ENCODE measurements at regions not wholly inside any gene's neighbourhood (a gene's known extent, or its start where the extent isn't known, plus 50 kb on each side); places are given as distances from the start of the nearest gene placed in this dataset.

- TF ChIP-seq GATA3 (IDR thresholded peaks at IDR 0.05; ENCODE audit: low read depth, low read length) (no peak), GATA2 (IDR thresholded peaks at IDR 0.05; ENCODE audit: low read depth, low read length) (no peak)
Measured at GRCh38 chr4:175033162-175033561, 115.0 kb downstream of the ADAM29 start.

GRCh38 chr4:175034007-175034406 lies 115.8 kb downstream of the ADAM29 start:
- no peak for TF ChIP-seq GATA2 (IDR thresholded peaks at IDR 0.05; ENCODE audit: low read depth, low read length)
- TF ChIP-seq GATA3 (IDR thresholded peaks at IDR 0.05; ENCODE audit: low read depth, low read length) = no peak

- TF ChIP-seq GATA3 (IDR thresholded peaks at IDR 0.05; ENCODE audit: low read depth, low read length) (no peak), GATA2 (IDR thresholded peaks at IDR 0.05; ENCODE audit: low read depth, low read length) (no peak)
Measured at GRCh38 chr4:175034986-175035705, 117.0 kb downstream of the ADAM29 start.

GRCh38 chr4:175035905-175036304 lies 117.7 kb downstream of the ADAM29 start:
- TF ChIP-seq GATA3 (IDR thresholded peaks at IDR 0.05; ENCODE audit: low read depth, low read length) (no peak), GATA2 (IDR thresholded peaks at IDR 0.05; ENCODE audit: low read depth, low read length) (no peak)

GRCh38 chr4:175048111-175048784 lies 130.1 kb downstream of the ADAM29 start:
- TF ChIP-seq GATA2 (IDR thresholded peaks at IDR 0.05; ENCODE audit: low read depth, low read length) = no peak
- no peak for TF ChIP-seq GATA3 (IDR thresholded peaks at IDR 0.05; ENCODE audit: low read depth, low read length)

- TF ChIP-seq GATA2 (IDR thresholded peaks at IDR 0.05; ENCODE audit: low read depth, low read length) (no peak), GATA3 (IDR thresholded peaks at IDR 0.05; ENCODE audit: low read depth, low read length) (no peak)
Measured at GRCh38 chr4:175048906-175049305, 130.7 kb downstream of the ADAM29 start.

GRCh38 chr4:175051974-175052373 lies 133.8 kb downstream of the ADAM29 start:
- TF ChIP-seq GATA3 (IDR thresholded peaks at IDR 0.05; ENCODE audit: low read depth, low read length) (no peak), GATA2 (IDR thresholded peaks at IDR 0.05; ENCODE audit: low read depth, low read length) (no peak)

- TF ChIP-seq GATA3 (IDR thresholded peaks at IDR 0.05; ENCODE audit: low read depth, low read length) = no peak
- TF ChIP-seq GATA2 (IDR thresholded peaks at IDR 0.05; ENCODE audit: low read depth, low read length) = no peak
Measured at GRCh38 chr4:175054980-175055379, 136.8 kb downstream of the ADAM29 start.

GRCh38 chr4:175062183-175062592 lies 144.0 kb downstream of the ADAM29 start:
- TF ChIP-seq GATA3 (IDR thresholded peaks at IDR 0.05; ENCODE audit: low read depth, low read length) (no peak), GATA2 (IDR thresholded peaks at IDR 0.05; ENCODE audit: low read depth, low read length) (no peak)

- TF ChIP-seq GATA2 (IDR thresholded peaks at IDR 0.05; ENCODE audit: low read depth, low read length) (no peak), GATA3 (IDR thresholded peaks at IDR 0.05; ENCODE audit: low read depth, low read length) (no peak)
Measured at GRCh38 chr4:175065228-175065627, 147.1 kb downstream of the ADAM29 start.

- TF ChIP-seq GATA3 (IDR thresholded peaks at IDR 0.05; ENCODE audit: low read depth, low read length) (no peak), GATA2 (IDR thresholded peaks at IDR 0.05; ENCODE audit: low read depth, low read length) (no peak)
Measured at GRCh38 chr4:175066923-175067627, 148.9 kb downstream of the ADAM29 start.

- TF ChIP-seq GATA3 (IDR thresholded peaks at IDR 0.05; ENCODE audit: low read depth, low read length) (no peak), GATA2 (IDR thresholded peaks at IDR 0.05; ENCODE audit: low read depth, low read length) (no peak)
Measured at GRCh38 chr4:175068266-175068665, 150.1 kb downstream of the ADAM29 start.

- no peak for TF ChIP-seq GATA3 (IDR thresholded peaks at IDR 0.05; ENCODE audit: low read depth, low read length)
- TF ChIP-seq GATA2 (IDR thresholded peaks at IDR 0.05; ENCODE audit: low read depth, low read length) = no peak
Measured at GRCh38 chr4:175070444-175070843, 152.3 kb downstream of the ADAM29 start.

GRCh38 chr4:175071123-175071522 lies 153.0 kb downstream of the ADAM29 start:
- no peak for TF ChIP-seq GATA3 (IDR thresholded peaks at IDR 0.05; ENCODE audit: low read depth, low read length)
- TF ChIP-seq GATA2 (IDR thresholded peaks at IDR 0.05; ENCODE audit: low read depth, low read length) = no peak
